DMS153 treated with DMSO at 0.1 percent for 48 hours (cell line): ENCODE measurements at regions not wholly inside any gene's neighbourhood (a gene's known extent, or its start where the extent isn't known, plus 50 kb on each side); places are given as distances from the start of the nearest gene placed in this dataset.

ENCODE experiments used
- DNase-seq: peaks from one replicate; lab custom pipeline; 2025; ENCODE audit not compliant: unreplicated experiment; lab: John Stamatoyannopoulos, UW

- DNase-seq, result no peak
These were observed 457.8 kb upstream of the ZNF385D start for GRCh38 chr3:22208844-22209243.

- DNase-seq, result no peak
These were observed 458.6 kb upstream of the ZNF385D start for GRCh38 chr3:22209578-22209977.

GRCh38 chr3:22210693-22211092 is 459.7 kb upstream of the ZNF385D start:
- no peak for DNase-seq

GRCh38 chr3:22216601-22217000 is 465.6 kb upstream of the ZNF385D start:
- no peak for DNase-seq

- no peak for DNase-seq
These were observed 474.2 kb upstream of the ZNF385D start for GRCh38 chr3:22225161-22225560.

GRCh38 chr3:22228705-22229104 is 477.7 kb upstream of the ZNF385D start:
- DNase-seq, result no peak

- DNase-seq, result no peak
These were observed 480.1 kb upstream of the ZNF385D start for GRCh38 chr3:22231061-22231460.

GRCh38 chr3:22236490-22237270 is 485.7 kb upstream of the ZNF385D start:
- DNase-seq, result no peak

GRCh38 chr3:22239011-22239410 is 488.0 kb upstream of the ZNF385D start:
- no peak for DNase-seq

- DNase-seq, result no peak
These were observed 490.1 kb upstream of the ZNF385D start for GRCh38 chr3:22241110-22241509.

GRCh38 chr3:22244761-22245521 is 493.9 kb upstream of the ZNF385D start:
- no peak for DNase-seq

- no peak for DNase-seq
These were observed 495.0 kb upstream of the ZNF385D start for GRCh38 chr3:22245811-22246583.

GRCh38 chr3:22249658-22250057 is 498.6 kb upstream of the ZNF385D start:
- DNase-seq, result no peak

- DNase-seq, result no peak
These were observed 506.2 kb upstream of the ZNF385D start for GRCh38 chr3:22257252-22257651.

GRCh38 chr3:22262386-22262785 is 511.4 kb upstream of the ZNF385D start:
- DNase-seq, result no peak

- no peak for DNase-seq
These were observed 512.0 kb upstream of the ZNF385D start for GRCh38 chr3:22263042-22263441.

- no peak for DNase-seq
These were observed 514.4 kb upstream of the ZNF385D start for GRCh38 chr3:22265403-22265802.

- no peak for DNase-seq
These were observed 518.8 kb upstream of the ZNF385D start for GRCh38 chr3:22269831-22270230.

- DNase-seq, result no peak
These were observed 525.3 kb upstream of the ZNF385D start for GRCh38 chr3:22276351-22276750.

GRCh38 chr3:22284559-22284958 is 533.5 kb upstream of the ZNF385D start:
- DNase-seq, result no peak

GRCh38 chr3:22288756-22289155 is 537.7 kb upstream of the ZNF385D start:
- no peak for DNase-seq

GRCh38 chr3:22292681-22293080 is 541.7 kb upstream of the ZNF385D start:
- DNase-seq, result no peak
